Panc1 (cell line): ENCODE measurements at regions not wholly inside any gene's neighbourhood (a gene's known extent, or its start where the extent isn't known, plus 50 kb on each side); places are given as distances from the start of the nearest gene placed in this dataset.

Experiments
- ATAC-seq: fragments of 200-7000 bp; cut with Tn5 transposase; 2 replicates; pipeline ENCODE4 v1.9.1; 2020; ENCODE audit warnings: mild to moderate bottlenecking, moderate library complexity
- BruUV-seq: library from RNA; stranded (reverse); fragments of 400-500 nt; replicated peaks from 2 replicates; lab custom pipeline; 2021; lab: Mats Ljungman, UMichigan
- CTCF ChIA-PET: fragments of 300-600 bp; sonication (Branson Sonifier 250); formaldehyde crosslinking; loops from one replicate; lab custom pipeline; 2022; ENCODE audit warnings: antibody characterized with exemption; lab: Charles Lee
- POLR2A ChIA-PET: fragments of 300-600 bp; sonication (Branson Sonifier 250); formaldehyde crosslinking; loops from one replicate; lab custom pipeline; 2022; ENCODE audit warnings: antibody characterized with exemption; lab: Charles Lee
- DNase-seq: peaks from one replicate; pipeline ENCODE4 v3.0.0-alpha.2; 2010; ENCODE audit warnings: low read depth, low spot score
- H3K27ac ChIP-seq: 2 replicates; pipeline ENCODE4 v1.5.1; 2011; ENCODE audit warnings: mild to moderate bottlenecking, low read length, inconsistent platforms
- H3K27me3 ChIP-seq: fragments of 200-500 bp; sonication (Bioruptor generic); 2 replicates; pipeline ENCODE4 v1.6.0; 2014; ENCODE audit warnings: low read length, inconsistent platforms; ENCODE audit not compliant: control insufficient read depth, insufficient read depth
- H3K36me3 ChIP-seq: fragments of 200-500 bp; sonication (Bioruptor generic); 2 replicates; pipeline ENCODE4 v1.5.1; 2014; ENCODE audit warnings: inconsistent platforms, mild to moderate bottlenecking, low read length, moderate library complexity; ENCODE audit not compliant: control insufficient read depth, insufficient read depth
- H3K4me1 ChIP-seq: 2 replicates; pipeline ENCODE4 v1.5.1; 2011; ENCODE audit warnings: inconsistent platforms, mild to moderate bottlenecking, low read length, moderate library complexity; ENCODE audit not compliant: control insufficient read depth, insufficient read depth
- H3K4me3 ChIP-seq, 2 experiments: 2 replicates each; pipeline ENCODE4 v1.5.1; 2011 to 2012; ENCODE audit warnings: low read depth in 2 of 2, low read length in 2 of 2, mild to moderate bottlenecking in 2 of 2, inconsistent platforms in 1 of 2, moderate library complexity in 1 of 2
- H3K9me3 ChIP-seq: fragments of 200-500 bp; sonication (Bioruptor generic); 2 replicates; pipeline ENCODE4 v1.5.1; 2014; ENCODE audit warnings: low read depth, mild to moderate bottlenecking, inconsistent platforms, low read length, moderate library complexity; ENCODE audit not compliant: control insufficient read depth, insufficient read depth
- POLR2AphosphoS5 ChIP-seq: IDR thresholded peaks from 2 replicates; pipeline ENCODE4 v1.6.1; 2012; ENCODE audit warnings: mild to moderate bottlenecking, low read depth, low read length, moderate library complexity
- SIN3A ChIP-seq: IDR thresholded peaks from 2 replicates; pipeline ENCODE4 v1.6.1; 2012; ENCODE audit warnings: low read depth, mild to moderate bottlenecking, low read length, moderate library complexity, borderline replicate concordance; ENCODE audit not compliant: insufficient read depth
- TCF7L2 ChIP-seq: IDR thresholded peaks from 2 replicates; pipeline ENCODE4 v1.6.1; 2011; ENCODE audit warnings: mild to moderate bottlenecking, low read depth, low read length, inconsistent platforms
- in situ Hi-C: cut with HindIII; loops from 2 replicates; pipeline ENCODE4 v1.10.0; 2016; ENCODE audit warnings: low sequenced_read_pairs, low pct_unique_long_range_greater_than_20kb
- intact Hi-C: fragments of 100-400 bp; cut with micrococcal nuclease; formaldehyde crosslinking; loops from one replicate; pipeline ENCODE4 v1.10.0; 2022; ENCODE audit not compliant: unreplicated experiment
- TF ChIP-seq, protein P1 (sequence below): fragments of 450-650 bp; IDR thresholded peaks from 2 replicates; pipeline ENCODE4 v1.5.1; 2017; ENCODE audit warnings: mild to moderate bottlenecking
- TF ChIP-seq, protein P2 (sequence below), 2 experiments: IDR thresholded peaks; 2 replicates each; pipeline ENCODE4 v1.6.1; 2011 to 2012; ENCODE audit warnings: low read depth in 2 of 2, control low read depth in 1 of 2, low read length in 1 of 2, mild to moderate bottlenecking in 1 of 2, moderate library complexity in 1 of 2; ENCODE audit not compliant: insufficient read depth in 1 of 2

DNA sequence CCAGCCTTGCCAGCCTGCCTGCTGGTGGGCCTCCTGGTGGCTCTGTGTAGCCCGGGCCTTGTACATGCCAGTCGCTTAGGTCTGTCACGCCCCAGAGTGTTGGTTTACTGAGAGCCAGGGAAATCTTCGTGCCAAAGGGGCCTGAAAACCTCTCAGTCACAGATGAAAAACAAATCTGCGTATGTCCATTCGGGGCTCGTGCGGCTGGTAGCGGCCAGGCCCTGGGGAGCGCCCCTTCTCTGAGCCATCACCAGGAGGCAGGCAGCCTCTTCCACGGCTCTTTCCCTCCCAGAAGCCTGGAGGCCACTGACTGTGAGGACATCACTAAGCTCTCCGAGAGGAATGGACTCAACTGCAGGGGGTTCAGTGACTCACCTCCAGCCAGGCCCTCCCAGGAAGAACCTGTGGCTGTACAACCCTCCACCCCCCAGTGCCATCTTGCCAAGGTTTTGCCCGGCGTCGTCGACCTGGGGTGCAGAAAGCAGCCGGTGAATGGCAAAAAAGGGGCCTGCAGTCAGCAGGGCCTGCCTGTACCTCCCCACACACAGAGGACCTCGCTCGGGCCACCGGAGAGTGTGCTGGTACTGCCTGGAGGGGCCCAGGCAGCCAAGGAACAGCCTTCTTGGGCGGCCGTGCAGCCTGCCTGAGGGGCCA lies 162.2 kb downstream of the BCOR start:
- ChIA-PET POLR2A (interaction anchor here (0.6 to 0.9 kb wide), 2 partner anchors 10 to 169 kb away, joined by 3 read pairs; no protein-coding TSS in a partner anchor), CTCF (no interaction called here)
- H3K36me3 ChIP-seq = no peaks in the 10 kb centered on the region
- no peaks in the 10 kb centered on the region for H3K4me1 ChIP-seq
- no peaks in the 10 kb centered on the region for H3K27me3 ChIP-seq
- H3K4me3 ChIP-seq = no peak overlapping the region
- in situ Hi-C loops (no loop called here), intact Hi-C loops (no loop called here)
- no peaks in the 10 kb centered on the region for H3K9me3 ChIP-seq
- ATAC-seq = no peak
- no TSS peak for BruUV-seq
- no peak for DNase-seq
- no peak for TF ChIP-seq SIN3A
- TF ChIP-seq POLR2AphosphoS5 = no peak
- TF ChIP-seq, protein P1, sequence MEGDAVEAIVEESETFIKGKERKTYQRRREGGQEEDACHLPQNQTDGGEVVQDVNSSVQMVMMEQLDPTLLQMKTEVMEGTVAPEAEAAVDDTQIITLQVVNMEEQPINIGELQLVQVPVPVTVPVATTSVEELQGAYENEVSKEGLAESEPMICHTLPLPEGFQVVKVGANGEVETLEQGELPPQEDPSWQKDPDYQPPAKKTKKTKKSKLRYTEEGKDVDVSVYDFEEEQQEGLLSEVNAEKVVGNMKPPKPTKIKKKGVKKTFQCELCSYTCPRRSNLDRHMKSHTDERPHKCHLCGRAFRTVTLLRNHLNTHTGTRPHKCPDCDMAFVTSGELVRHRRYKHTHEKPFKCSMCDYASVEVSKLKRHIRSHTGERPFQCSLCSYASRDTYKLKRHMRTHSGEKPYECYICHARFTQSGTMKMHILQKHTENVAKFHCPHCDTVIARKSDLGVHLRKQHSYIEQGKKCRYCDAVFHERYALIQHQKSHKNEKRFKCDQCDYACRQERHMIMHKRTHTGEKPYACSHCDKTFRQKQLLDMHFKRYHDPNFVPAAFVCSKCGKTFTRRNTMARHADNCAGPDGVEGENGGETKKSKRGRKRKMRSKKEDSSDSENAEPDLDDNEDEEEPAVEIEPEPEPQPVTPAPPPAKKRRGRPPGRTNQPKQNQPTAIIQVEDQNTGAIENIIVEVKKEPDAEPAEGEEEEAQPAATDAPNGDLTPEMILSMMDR = no peak
- TF ChIP-seq TCF7L2 = no peak
- TF ChIP-seq, protein P2, sequence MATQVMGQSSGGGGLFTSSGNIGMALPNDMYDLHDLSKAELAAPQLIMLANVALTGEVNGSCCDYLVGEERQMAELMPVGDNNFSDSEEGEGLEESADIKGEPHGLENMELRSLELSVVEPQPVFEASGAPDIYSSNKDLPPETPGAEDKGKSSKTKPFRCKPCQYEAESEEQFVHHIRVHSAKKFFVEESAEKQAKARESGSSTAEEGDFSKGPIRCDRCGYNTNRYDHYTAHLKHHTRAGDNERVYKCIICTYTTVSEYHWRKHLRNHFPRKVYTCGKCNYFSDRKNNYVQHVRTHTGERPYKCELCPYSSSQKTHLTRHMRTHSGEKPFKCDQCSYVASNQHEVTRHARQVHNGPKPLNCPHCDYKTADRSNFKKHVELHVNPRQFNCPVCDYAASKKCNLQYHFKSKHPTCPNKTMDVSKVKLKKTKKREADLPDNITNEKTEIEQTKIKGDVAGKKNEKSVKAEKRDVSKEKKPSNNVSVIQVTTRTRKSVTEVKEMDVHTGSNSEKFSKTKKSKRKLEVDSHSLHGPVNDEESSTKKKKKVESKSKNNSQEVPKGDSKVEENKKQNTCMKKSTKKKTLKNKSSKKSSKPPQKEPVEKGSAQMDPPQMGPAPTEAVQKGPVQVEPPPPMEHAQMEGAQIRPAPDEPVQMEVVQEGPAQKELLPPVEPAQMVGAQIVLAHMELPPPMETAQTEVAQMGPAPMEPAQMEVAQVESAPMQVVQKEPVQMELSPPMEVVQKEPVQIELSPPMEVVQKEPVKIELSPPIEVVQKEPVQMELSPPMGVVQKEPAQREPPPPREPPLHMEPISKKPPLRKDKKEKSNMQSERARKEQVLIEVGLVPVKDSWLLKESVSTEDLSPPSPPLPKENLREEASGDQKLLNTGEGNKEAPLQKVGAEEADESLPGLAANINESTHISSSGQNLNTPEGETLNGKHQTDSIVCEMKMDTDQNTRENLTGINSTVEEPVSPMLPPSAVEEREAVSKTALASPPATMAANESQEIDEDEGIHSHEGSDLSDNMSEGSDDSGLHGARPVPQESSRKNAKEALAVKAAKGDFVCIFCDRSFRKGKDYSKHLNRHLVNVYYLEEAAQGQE (IDR thresholded peaks at IDR 0.05; ENCODE audit: insufficient read depth in 1 of 2, low read depth in 2 of 2, low read length in 1 of 2) = no peak
- no peak overlapping the region for H3K27ac ChIP-seq

DNA sequence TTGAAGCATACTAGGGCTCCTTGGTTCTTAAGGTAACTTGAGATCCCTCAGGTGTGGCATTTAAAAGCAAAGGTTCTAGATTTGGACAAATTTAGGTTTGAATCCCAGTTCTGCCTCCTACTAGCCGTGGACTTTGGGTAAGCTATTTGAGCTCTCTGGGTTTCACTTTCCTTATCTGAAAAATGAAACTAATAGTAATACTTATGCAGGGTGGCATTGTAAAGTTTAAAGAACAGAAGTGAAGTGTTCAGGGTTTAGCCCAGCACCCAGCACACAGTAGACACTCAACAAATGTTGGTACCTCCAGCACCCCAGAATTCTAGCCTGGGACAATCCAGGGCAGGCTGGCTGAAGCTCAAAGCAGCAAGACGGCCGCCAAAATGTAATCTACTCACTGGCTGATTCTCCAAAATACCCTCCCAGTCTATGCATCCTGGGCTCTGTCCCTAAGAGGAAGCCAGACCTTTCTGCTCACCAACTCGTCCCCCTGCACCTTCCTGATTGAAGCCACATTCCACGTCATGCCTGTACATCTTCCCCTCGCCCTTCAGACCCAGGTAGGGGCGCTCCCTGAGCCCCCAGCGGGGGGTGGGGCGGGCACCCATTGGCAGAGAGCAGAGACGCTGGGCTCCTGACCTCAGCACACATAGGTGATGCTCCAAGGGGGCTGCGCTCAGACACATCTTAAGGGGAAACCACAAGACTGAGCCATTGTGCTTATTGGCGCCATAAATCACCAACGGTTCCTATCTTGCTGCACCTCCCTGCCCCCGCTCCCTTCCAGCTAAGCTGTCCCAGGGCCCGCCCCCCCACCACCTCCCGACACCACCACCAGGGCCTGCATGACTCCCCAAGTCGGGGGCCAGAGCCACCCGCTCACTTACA lies 160.6 kb downstream of the BCOR start:
- CTCF ChIA-PET = no interaction called here
- in situ Hi-C loops = no loop called here
- ATAC-seq = no peak

More for the DNA sequence above, 160.6 kb downstream of the BCOR start:
- DNase-seq = no peak
- no peaks in the 10 kb centered on the region for H3K4me1 ChIP-seq
- no peaks in the 10 kb centered on the region for H3K9me3 ChIP-seq
- no TSS peak for BruUV-seq
- intact Hi-C loops = no loop called here
- POLR2A ChIA-PET = no interaction called here
- H3K4me3 ChIP-seq = no peak overlapping the region
- TF ChIP-seq, protein P2 (IDR thresholded peaks at IDR 0.05; ENCODE audit: insufficient read depth in 1 of 2, low read depth in 2 of 2, low read length in 1 of 2) = no peak
- TF ChIP-seq TCF7L2 = no peak
- H3K27ac ChIP-seq = no peak overlapping the region
- no peaks in the 10 kb centered on the region for H3K27me3 ChIP-seq
- H3K36me3 ChIP-seq = no peaks in the 10 kb centered on the region
